PC-3 (cell line): ENCODE measurements at regions not wholly inside any gene's neighbourhood (a gene's known extent, or its start where the extent isn't known, plus 50 kb on each side); places are given as distances from the start of the nearest gene placed in this dataset.

Experiments used
- ATAC-seq: fragments of 200-7000 bp; cut with Tn5 transposase; 2 replicates; pipeline ENCODE4 v1.9.1; 2020; ENCODE audit warnings: mild to moderate bottlenecking, moderate library complexity
- BruUV-seq: library from RNA; stranded (reverse); fragments of 400-500 nt; replicated peaks from 2 replicates; lab custom pipeline; 2021; lab: Mats Ljungman, UMichigan
- CTCF ChIA-PET: fragments of 300-600 bp; sonication (Branson Sonifier 250); formaldehyde crosslinking; loops from one replicate; lab custom pipeline; 2022; ENCODE audit warnings: antibody characterized with exemption; lab: Charles Lee
- POLR2A ChIA-PET: fragments of 300-600 bp; sonication (Branson Sonifier 250); formaldehyde crosslinking; loops from one replicate; lab custom pipeline; 2022; ENCODE audit warnings: antibody characterized with exemption; ENCODE audit not compliant: unreplicated experiment; lab: Charles Lee
- DNase-seq: peaks from one replicate; pipeline ENCODE4 v3.0.0-alpha.2; 2015
- H2AFZ ChIP-seq: fragments of 300-600 bp; sonication (generic); 2 replicates; pipeline ENCODE4 v1.6.0; 2016; ENCODE audit warnings: antibody characterized with exemption, low read length
- H3F3A ChIP-seq: fragments of 300-600 bp; sonication (generic); one replicate; pipeline ENCODE4 v1.6.0; 2017; ENCODE audit warnings: antibody characterized with exemption, low read length, control low read depth, mild to moderate bottlenecking; ENCODE audit not compliant: unreplicated experiment
- H3K27ac ChIP-seq: fragments of 300-600 bp; sonication (generic); 2 replicates; pipeline ENCODE4 v1.5.1; 2016; ENCODE audit warnings: mild to moderate bottlenecking, low read length
- H3K27me3 ChIP-seq: fragments of 300-600 bp; sonication (generic); 2 replicates; pipeline ENCODE4 v1.6.1; 2016; ENCODE audit warnings: low read length, mixed read lengths
- H3K36me3 ChIP-seq: fragments of 300-600 bp; sonication (generic); 2 replicates; pipeline ENCODE4 v1.6.1; 2016; ENCODE audit warnings: low read depth, mixed run types, low read length, mixed read lengths
- H3K4me1 ChIP-seq: fragments of 300-600 bp; sonication (generic); 2 replicates; pipeline ENCODE4 v1.5.1; 2016; ENCODE audit warnings: low read length; ENCODE audit not compliant: insufficient read depth
- H3K4me2 ChIP-seq: fragments of 300-600 bp; sonication (generic); 2 replicates; pipeline ENCODE4 v1.6.0; 2016; ENCODE audit warnings: low read length
- H3K4me3 ChIP-seq: fragments of 300-600 bp; sonication (generic); 2 replicates; pipeline ENCODE4 v1.5.1; 2016; ENCODE audit warnings: mild to moderate bottlenecking, low read length, mixed read lengths
- H3K79me2 ChIP-seq: fragments of 300-600 bp; sonication (generic); 2 replicates; pipeline ENCODE4 v1.6.1; 2017; ENCODE audit warnings: low read length, mixed read lengths
- H3K9ac ChIP-seq: fragments of 300-600 bp; sonication (generic); 2 replicates; pipeline ENCODE4 v1.6.0; 2016; ENCODE audit warnings: mild to moderate bottlenecking, low read length
- H3K9me2 ChIP-seq: fragments of 300-600 bp; sonication (generic); replicated peaks from 2 replicates; pipeline ENCODE4 v1.6.1; 2016; ENCODE audit warnings: mixed run types, low read length, mixed read lengths
- H3K9me3 ChIP-seq: fragments of 300-600 bp; sonication (generic); 2 replicates; pipeline ENCODE4 v1.6.1; 2016; ENCODE audit warnings: low read length, mixed read lengths
- H4K20me1 ChIP-seq: fragments of 300-600 bp; sonication (generic); 2 replicates; pipeline ENCODE4 v1.6.1; 2016; ENCODE audit warnings: low read length, mixed read lengths
- CTCF ChIP-seq: fragments of 300-600 bp; sonication (generic); conservative IDR thresholded peaks from 2 replicates; pipeline ENCODE4 v1.5.1; 2017; ENCODE audit warnings: antibody characterized with exemption, low read depth, mild to moderate bottlenecking, low read length
- EZH2 ChIP-seq: fragments of 300-600 bp; sonication (generic); IDR thresholded peaks from one replicate; pipeline ENCODE4 v1.6.1; 2017; ENCODE audit warnings: antibody characterized with exemption, mild to moderate bottlenecking, low read length; ENCODE audit not compliant: unreplicated experiment
- EZH2phosphoT487 ChIP-seq: fragments of 300-600 bp; sonication (generic); IDR thresholded peaks from 2 replicates; pipeline ENCODE4 v1.6.1; 2018; ENCODE audit warnings: mild to moderate bottlenecking, antibody characterized with exemption, low read length, borderline replicate concordance
- intact Hi-C: fragments of 100-400 bp; cut with micrococcal nuclease; formaldehyde crosslinking; loops from 2 replicates; pipeline ENCODE4 v1.9.0; 2023

DNA sequence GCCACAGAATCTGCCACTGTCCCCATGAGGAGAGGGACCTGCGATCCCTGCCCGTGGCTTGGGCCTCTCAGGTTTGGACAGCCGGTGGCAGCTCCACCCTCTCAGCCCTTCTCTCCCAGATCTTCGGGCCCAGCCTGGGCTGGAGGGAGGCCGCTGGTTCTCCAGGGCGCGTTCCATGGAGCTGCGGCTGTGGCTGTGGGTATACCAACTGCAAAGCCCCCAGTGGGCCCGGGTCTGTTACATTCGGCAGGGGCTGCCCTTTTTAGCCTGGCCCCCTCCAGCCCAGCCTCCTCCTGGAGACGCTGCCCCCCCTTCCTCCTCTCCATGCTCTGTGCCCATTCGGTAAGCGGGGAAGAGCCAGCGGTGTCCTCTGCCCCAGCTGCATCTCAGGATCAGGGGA lies 64.7 kb upstream of the ZNF469 start:
- TF ChIP-seq EZH2 (no peak), CTCF (no peak), EZH2phosphoT487 (no peak)
- Histone ChIP-seq H3K9ac (no peak overlapping the region), H3K9me3 (no peaks in the 10 kb centered on the region), H3K4me1 (peaks cover 12% of the 10 kb centered on the region), H3K27me3 (no peaks in the 10 kb centered on the region), H3K4me3 (no peak overlapping the region), H2AFZ (no peak overlapping the region), H3K36me3 (no peaks in the 10 kb centered on the region), H3K27ac (no peak overlapping the region), H3K9me2 (no peaks in the 10 kb centered on the region), H3K4me2 (no peak overlapping the region), H4K20me1 (no peaks in the 10 kb centered on the region), H3K79me2 (no peaks in the 10 kb centered on the region), H3F3A (no peaks in the 10 kb centered on the region)
- BruUV-seq, result no TSS peak
- DNase-seq (no peak), ATAC-seq (no peak)
- intact Hi-C loops, result no loop called here
- CTCF ChIA-PET, result no interaction called here
- POLR2A ChIA-PET, result no interaction called here

- Histone ChIP-seq H3K27me3 (no peaks in the 10 kb centered on the region), H3K4me2 (no peak overlapping the region), H3K4me3 (no peak overlapping the region), H3K36me3 (no peaks in the 10 kb centered on the region), H3K4me1 (peaks cover 12% of the 10 kb centered on the region), H3K27ac (no peak overlapping the region), H4K20me1 (no peaks in the 10 kb centered on the region), H3K9me3 (no peaks in the 10 kb centered on the region), H3K9ac (no peak overlapping the region), H3F3A (no peaks in the 10 kb centered on the region), H3K9me2 (no peaks in the 10 kb centered on the region), H2AFZ (no peak overlapping the region), H3K79me2 (no peaks in the 10 kb centered on the region)
- ATAC-seq, result no peak
- ChIA-PET CTCF (no interaction called here), POLR2A (no interaction called here)
- no peak for TF ChIP-seq CTCF
- TF ChIP-seq EZH2, result no peak
- no peak for TF ChIP-seq EZH2phosphoT487
- DNase-seq, result no peak
- BruUV-seq, result no TSS peak
- intact Hi-C loops, result no loop called here
Observed at GRCh38 chr16:88318521-88318920, 64.2 kb upstream of the ZNF469 start.

DNA sequence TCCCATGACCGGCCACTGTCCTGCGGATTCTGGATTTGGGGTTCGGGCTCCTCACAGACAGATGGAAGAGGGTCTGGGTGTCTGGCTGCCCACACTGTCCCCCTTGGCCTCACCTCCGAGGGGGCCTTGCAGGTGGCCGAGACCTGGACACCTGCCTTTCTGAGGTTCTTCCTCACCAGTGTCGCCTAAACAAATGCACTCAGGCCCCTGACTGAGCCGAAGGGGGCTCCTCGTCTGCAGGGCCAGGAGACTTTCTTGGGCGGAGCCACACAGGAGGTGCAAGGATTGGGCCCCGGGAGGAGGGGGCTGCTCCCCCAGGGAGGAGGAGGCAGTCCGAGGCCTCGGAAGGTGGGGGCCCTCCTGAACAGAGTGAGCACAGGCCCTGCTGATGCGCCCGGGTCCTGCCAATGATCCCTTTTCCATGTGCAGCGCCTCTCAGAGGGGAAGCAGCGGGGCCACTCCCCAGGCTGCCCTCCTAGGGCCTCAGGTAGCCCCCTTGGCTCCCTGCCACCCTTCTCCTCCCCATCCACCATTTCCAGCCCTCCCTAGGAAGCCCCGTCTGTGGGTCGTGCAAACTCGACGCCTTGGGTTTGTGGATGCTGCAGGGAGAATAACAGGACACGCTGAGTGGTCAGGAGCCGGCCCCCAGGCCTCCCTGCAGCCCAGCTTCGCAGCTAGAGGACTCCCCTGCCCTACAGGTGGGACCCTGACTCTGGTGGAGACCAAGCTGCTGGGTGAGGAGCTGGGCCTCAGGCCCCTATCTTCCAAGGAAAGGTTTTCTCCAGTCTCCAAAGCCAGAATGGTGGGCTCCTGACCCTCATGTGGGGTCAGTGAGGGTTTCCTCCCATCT lies 63.4 kb upstream of the ZNF469 start:
- ChIA-PET CTCF (no interaction called here), POLR2A (no interaction called here)
- DNase-seq, result no peak
- Histone ChIP-seq H3K79me2 (no peaks in the 10 kb centered on the region), H3K4me3 (no peak overlapping the region), H3K27ac (no peak overlapping the region), H3K27me3 (no peaks in the 10 kb centered on the region), H3K9me2 (no peaks in the 10 kb centered on the region), H3K4me1 (peaks cover 12% of the 10 kb centered on the region), H3K9ac (no peak overlapping the region), H4K20me1 (no peaks in the 10 kb centered on the region), H3K4me2 (no peak overlapping the region), H3K36me3 (no peaks in the 10 kb centered on the region), H2AFZ (no peak overlapping the region), H3F3A (no peaks in the 10 kb centered on the region), H3K9me3 (no peaks in the 10 kb centered on the region)
- BruUV-seq, result no TSS peak
- TF ChIP-seq EZH2phosphoT487, result no peak
- no peak for ATAC-seq
- intact Hi-C loops, result no loop called here
